ENCODE measurements at regions not wholly inside any gene's neighbourhood (a gene's known extent, or its start where the extent isn't known, plus 50 kb on each side); places are given as distances from the start of the nearest gene placed in this dataset.

DNA sequence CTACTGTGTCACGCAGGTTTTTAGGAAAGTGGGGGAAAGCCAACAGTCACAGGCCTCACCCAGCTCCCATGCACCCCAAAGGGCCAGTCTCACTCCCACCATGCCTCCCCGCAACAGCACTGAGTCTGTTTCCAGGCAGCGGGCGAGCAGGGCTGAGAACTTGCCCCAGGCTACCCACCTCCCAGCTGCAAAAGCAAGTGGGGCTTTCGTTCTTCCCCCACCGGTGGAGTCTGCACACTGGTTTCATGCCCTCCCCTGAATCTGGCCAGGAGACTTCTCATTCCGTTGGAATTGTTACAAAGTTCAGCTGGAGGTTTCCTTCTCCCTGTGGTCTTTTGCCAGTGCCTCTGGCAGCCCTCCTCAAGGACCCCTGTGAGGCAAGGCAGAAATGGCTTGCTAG is 53.6 kb upstream of the KCNJ15 start:
- DNase-seq, result no peak

DNA sequence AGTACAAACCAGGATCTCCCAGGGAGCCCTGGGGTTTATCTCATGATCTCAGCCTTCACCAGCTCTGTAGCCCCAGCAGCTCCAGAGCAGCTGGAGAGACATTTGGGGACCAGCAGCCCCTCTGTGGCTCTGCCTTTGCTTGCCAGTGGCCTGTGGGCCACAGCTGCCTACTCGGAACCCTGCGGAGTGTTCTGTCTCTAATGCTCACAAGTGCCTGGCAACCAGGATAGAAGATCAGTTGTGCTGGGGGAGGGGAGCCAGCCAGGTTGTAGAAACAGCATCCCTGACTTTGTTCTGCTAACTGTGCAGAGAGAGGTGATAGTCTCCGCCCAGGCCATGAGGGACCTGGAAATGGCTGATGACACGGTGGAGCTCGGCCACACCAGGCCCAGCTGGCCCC is 50.9 kb upstream of the KCNJ15 start:
- no peak for DNase-seq

DNA sequence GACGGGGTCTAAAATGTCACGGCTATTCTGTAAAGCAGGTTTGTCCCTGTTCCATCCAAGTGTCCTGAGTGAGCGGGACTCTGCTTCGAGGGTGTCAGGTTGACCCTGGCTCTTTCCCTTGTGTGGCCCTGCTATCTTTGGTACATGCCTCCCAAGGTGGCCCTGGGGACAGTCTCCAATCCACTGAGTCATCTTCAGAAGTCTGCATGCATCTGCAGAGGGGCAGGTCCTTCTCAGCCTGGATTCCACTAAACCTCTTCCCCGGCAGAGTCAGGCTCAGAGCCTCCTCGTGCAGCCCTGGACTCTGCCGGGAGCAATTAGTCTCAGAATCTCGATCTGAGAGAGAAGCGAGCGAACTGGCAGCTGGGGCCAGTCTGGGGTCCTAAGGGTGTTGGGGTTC is 50.1 kb upstream of the KCNJ15 start:
- no peak for DNase-seq

Data from left kidney (tissue), 1 donor.